ENCODE measurements at regions not wholly inside any gene's neighbourhood (a gene's known extent, or its start where the extent isn't known, plus 50 kb on each side); places are given as distances from the start of the nearest gene placed in this dataset.

DNA sequence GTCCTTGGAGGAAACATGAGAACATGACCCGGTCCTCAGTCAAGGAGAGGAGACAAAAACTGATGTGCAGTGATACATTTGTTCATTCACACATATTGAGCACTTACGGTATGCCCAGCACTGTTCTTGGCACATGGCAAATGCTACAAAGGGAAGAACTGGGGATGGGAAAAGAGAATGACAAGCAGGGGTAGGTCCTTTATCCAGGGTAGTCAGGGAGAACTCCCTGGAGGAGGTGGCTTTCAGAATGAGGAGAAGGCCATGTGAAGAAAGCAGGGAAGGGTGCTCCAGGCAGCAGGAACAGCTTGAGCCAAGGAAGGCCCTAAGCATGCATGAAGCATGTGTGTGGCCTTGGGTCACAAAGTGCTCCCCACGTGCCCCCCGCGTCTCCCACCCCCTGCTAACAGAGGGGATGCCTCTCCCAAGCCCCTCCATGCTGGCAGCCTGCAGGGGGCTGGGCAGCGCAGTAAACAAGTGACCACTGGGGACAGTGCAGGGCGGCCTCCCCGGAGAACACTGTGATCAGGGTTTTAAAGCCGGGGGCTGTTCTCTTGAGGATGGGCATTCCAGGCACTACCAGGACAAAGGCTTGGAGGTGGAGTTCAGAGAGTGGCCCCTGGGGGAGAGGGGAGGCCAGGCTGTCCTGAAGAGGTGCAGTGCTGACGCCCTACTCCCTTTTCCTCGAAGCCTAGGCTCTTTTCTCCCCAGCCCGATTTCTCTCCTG is 71.0 kb downstream of the PHETA1 start:
- TF ChIP-seq, protein P1, sequence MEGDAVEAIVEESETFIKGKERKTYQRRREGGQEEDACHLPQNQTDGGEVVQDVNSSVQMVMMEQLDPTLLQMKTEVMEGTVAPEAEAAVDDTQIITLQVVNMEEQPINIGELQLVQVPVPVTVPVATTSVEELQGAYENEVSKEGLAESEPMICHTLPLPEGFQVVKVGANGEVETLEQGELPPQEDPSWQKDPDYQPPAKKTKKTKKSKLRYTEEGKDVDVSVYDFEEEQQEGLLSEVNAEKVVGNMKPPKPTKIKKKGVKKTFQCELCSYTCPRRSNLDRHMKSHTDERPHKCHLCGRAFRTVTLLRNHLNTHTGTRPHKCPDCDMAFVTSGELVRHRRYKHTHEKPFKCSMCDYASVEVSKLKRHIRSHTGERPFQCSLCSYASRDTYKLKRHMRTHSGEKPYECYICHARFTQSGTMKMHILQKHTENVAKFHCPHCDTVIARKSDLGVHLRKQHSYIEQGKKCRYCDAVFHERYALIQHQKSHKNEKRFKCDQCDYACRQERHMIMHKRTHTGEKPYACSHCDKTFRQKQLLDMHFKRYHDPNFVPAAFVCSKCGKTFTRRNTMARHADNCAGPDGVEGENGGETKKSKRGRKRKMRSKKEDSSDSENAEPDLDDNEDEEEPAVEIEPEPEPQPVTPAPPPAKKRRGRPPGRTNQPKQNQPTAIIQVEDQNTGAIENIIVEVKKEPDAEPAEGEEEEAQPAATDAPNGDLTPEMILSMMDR (IDR thresholded peaks at IDR 0.05; ENCODE audit: control insufficient read depth, extremely low read depth, insufficient read depth): no peak
- H3K4me3 ChIP-seq (ENCODE audit: low read depth, low read length): no peak overlapping the region
- DNase-seq (ENCODE audit: low read depth): no peak

DNA sequence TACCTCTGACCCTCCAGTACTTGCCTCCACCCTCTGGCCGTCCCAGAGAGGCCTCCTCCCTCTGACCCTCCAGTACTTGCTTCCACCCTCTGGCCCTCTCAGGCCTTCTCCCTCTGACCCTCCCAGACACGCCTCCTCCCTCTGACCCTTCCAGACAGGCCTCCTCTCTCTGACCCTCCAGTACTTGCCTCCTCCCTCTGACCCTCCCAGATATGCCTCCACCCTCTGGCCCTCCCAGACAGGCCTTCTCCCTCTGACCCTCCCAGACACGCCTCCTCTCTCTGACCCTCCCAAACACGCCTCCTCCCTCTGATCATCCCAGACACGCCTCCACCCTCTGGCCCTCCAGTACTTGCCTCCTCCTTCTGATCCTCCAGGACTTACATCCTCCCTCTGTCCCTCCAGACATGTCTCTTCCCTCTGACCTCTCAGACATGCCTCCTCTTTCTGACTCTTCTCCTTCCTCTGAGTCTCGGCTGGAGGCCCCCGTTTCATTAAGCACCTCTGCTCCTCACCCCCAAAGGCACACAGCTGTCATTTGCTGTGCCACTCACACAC is 71.9 kb downstream of the PHETA1 start:
- TF ChIP-seq, protein P1 (IDR thresholded peaks at IDR 0.05; ENCODE audit: control insufficient read depth, extremely low read depth, insufficient read depth): no peak
- H3K4me3 ChIP-seq (ENCODE audit: low read depth, low read length): no peak overlapping the region
- no peak for DNase-seq (ENCODE audit: low read depth)

DNA sequence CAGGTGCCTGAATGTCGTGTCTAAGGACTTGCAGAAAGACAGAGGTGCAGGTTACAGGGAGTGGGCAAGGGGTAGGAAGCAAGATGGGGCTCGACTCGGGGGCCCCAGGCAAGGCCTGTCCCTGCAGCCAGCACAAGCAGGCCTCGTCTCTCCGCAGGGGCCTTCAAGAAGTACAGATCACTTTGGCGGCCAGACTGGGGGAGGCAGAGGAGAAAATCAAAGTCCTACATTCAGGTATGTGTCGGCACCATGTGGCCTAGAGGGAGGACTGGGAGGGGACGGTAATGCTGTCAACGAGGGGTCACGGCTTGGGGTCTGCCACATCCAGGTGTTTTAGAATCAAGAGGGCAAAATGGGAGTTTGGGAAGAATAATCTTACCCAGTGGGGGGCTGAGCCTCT is 73.7 kb downstream of the PHETA1 start:
- DNase-seq (ENCODE audit: low read depth): no peak
- H3K4me3 ChIP-seq (ENCODE audit: low read depth, low read length): no peak overlapping the region
- TF ChIP-seq, protein P1 (IDR thresholded peaks at IDR 0.05; ENCODE audit: control insufficient read depth, extremely low read depth, insufficient read depth): no peak

DNA sequence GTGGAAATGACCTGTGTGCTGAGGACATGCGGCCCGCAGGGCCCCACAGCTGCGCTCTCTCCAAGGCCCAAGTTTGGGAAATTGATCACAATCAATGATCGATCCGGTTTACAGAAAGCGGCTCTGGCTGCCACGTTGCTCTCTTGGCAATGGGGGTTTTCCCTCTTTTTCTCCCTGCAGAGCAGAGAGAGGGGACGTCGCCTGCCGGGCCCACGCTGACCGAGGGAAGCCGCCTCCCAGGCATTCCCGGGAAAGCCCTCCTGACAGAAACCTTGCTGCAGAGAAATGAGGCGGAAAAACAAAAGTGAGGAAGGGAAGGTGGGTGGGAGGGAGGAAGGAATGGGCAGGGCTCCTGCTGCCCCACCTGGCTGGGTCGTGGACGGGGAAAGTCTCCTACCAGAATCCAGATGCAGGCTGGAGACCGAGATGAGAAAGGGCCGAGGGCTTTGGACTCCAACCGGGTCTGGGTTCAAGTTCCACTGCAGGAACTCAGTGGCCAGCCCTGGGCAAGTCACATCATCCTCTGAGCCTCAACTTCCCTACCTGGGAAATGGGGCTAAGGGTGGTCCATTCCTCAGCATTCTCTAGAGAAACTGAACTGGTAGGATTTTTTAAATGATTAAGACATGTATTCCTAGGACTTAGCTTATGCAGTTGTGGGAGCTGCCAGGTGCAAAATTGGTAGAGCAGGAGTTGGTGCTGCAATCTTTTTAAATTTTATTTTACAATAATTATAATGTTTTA is 75.5 kb downstream of the PHETA1 start:
- no peak for DNase-seq (ENCODE audit: low read depth)
- H3K4me3 ChIP-seq (ENCODE audit: low read depth, low read length): no peak overlapping the region
- TF ChIP-seq, protein P1 (IDR thresholded peaks at IDR 0.05; ENCODE audit: control insufficient read depth, extremely low read depth, insufficient read depth): no peak

DNA sequence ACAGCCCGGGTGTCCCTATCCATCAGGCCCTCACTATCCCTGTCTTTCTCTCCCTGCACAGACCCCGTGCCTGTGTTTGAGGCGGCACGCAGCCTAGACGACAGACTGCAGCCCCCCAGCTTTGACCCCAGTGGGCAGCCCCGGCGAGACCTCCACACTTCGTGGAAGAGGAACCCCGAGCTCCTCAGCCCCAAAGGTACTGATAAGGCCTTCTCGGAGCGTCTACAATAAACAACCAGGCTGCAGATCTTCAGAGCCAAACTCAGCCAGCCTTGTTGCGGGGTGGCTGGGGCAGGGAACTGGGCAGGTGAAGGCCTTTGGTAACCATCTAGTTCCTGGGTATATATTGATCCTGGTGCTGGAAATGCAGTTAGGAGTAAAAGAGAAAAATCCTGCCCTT is 77.5 kb downstream of the PHETA1 start:
- TF ChIP-seq, protein P1 (IDR thresholded peaks at IDR 0.05; ENCODE audit: control insufficient read depth, extremely low read depth, insufficient read depth): no peak
- no peak for DNase-seq (ENCODE audit: low read depth)
- no peak overlapping the region for H3K4me3 ChIP-seq (ENCODE audit: low read depth, low read length)

DNA sequence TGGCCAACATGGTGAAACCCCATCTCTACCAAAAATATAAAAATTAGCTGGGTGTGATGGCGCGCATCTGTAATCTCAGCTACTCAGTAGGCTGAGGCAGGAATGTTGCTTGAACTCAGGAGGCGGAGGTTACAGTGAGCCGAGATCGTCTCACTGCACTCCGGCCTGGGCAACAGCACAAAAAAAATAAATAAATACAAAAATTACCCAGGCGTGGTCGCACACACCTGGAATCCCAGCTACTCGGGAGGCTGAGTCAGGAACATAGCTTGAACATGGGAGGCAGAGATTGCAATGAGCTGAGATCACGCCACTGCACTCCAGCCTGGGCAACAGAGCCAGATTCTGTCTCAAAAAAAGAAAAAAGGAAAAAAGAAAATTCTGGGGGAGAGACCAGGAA is 80.1 kb downstream of the PHETA1 start:
- H3K4me3 ChIP-seq (ENCODE audit: low read depth, low read length): no peak overlapping the region
- DNase-seq (ENCODE audit: low read depth): no peak
- TF ChIP-seq, protein P1 (IDR thresholded peaks at IDR 0.05; ENCODE audit: control insufficient read depth, extremely low read depth, insufficient read depth): no peak
